Stimulated activated CD4-positive, alpha-beta T cell treated with anti-CD3 and anti-CD28 coated beads, Interleukin-12 subunit alpha, Interleukin-12 subunit beta, amount 100 ng/mL, for 24 hours (primary cell): ENCODE measurements at regions not wholly inside any gene's neighbourhood (a gene's known extent, or its start where the extent isn't known, plus 50 kb on each side); places are given as distances from the start of the nearest gene placed in this dataset.

Experiments used
- DNase-seq, 2 experiments: peaks; one replicate each; pipeline ENCODE4 v3.0.0-alpha.2; 2020; ENCODE audit warnings: low read depth in 2 of 2

DNA sequence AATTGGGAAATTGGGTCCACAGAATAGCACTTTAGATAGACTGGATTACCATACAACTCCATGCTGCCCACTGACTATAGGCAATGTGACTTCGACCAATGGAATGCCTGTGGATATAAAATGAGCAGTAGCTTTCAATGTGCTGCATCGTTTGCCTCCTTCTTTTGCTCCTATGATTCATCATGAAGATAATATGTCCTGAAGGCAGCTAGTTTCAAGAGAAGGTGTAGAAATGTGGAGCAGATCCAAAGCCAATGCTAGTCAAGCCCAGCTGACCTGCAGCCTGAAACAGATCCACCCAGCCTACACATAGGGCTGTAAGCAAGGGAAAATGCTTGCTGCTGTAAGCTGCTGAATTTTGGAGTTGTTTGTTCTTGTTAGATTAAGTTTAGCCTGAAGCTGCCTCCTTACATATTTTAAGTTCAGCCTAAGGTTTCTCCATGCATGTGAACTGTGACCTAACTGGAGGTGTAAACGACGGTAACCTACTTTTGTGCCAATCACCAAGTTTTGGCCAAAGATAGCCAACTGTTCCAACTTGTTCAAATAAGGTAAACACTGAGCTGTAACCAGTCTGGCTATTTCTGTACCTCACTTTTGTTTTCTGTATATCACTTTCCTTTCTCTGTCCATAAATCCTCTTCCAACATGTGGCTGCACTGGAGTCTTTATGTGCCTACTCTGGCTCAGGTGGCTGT is 169.1 kb upstream of the AVPR1A start:
- no peak for DNase-seq

DNA sequence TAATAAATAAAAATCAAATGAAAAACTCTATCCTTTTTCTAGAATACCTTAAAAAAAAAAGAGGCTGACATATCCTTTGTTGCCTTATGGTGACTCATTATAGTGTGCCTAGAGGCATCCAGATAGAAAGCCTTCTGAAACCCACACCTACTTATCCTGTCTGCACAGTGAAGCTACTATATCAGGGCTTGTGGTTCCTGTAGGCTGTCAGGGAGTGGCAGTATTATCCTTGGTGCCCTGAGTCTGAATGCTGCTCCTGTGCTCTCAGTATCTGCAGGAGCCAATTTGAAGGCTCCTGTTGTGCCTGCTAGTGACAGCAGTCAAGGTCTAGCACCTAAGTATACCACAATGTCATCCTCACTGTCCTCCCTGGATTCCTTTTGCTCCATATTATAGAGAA is 168.4 kb upstream of the AVPR1A start:
- no peak for DNase-seq

DNA sequence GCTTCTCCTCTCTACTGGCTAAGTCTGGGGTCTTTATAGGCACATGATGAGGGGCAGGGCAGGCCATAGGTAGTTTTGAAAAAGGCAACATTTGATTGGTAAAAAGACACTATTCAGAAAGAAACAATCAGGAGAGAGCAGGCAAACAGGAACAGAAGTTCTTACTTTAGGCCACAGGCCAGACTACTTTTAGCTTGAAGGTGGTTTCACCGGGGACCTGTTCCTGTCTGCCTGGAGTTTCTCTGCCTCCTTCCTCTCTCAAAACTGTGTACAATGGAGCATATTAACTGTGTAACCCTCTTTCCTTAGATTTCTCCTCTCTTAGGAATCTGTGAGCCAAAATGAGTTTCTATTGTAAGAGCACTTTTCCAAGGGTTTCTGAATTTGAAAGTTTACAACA is 167.9 kb upstream of the AVPR1A start:
- DNase-seq = no peak

DNA sequence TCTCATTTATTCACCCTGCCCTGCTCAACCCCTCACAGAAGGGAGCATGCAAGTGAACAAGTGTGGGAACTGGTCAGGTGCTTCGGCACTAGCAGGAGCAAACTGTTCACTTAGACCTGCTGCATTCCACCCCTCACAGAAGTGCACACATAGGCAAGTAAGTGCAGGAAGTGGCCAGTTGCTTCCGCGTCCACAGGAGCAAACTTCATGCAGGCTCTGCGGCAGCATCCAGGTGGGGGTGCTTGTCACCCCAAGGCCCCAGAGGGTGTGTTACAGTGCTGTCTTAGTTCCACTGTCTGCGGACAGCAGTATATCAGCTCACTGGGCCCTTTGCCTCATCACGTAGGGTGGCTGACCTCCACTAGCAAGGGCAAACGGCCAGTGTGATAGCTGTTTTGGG is 167.3 kb upstream of the AVPR1A start:
- DNase-seq = no peak

DNA sequence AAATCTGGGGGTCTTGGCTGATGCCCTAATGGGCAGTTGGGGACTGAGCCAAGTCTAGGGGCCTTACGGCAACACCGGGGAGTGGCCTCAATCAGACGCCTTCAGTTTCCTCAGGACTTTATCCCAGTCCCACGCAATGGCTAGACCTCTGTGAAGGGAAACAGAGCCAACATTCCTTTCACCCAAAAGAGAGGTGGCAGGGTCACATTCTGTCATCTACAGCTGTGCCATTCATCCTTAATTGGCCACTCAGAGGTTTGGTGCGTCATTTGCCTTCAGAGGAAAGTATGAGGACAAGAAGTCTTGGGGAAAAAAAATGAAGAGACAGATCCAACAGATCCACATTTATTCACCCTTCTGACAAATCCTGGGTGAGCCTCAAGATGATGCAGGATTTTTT is 166.9 kb upstream of the AVPR1A start:
- DNase-seq = no peak

DNA sequence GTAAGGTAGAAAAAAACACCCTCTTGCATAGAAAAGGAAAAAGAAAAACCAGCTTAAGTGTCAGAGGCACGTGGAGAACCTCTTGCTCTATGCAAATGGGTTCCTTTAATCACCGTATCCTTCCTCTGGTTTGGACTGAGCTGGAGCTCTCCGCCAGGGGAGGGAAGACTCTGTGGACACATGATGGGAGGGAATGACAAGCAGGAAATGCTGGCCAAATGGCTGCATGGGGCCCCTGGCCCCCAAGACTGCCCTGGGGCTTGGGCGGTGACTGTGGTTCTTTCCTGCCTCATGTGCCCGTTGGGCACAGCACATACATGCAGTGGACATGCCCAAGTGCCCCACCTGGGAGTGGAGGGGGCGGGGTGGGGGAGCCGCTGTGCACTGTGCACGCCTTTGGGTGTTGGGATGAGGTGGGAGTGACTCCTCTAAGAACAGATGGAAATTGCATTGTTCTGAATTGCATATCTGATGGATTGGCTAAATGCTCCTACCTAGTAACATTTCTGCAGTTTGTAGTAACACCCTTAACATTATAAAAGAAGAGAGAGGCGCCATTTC is 166.4 kb upstream of the AVPR1A start:
- no peak for DNase-seq

DNA sequence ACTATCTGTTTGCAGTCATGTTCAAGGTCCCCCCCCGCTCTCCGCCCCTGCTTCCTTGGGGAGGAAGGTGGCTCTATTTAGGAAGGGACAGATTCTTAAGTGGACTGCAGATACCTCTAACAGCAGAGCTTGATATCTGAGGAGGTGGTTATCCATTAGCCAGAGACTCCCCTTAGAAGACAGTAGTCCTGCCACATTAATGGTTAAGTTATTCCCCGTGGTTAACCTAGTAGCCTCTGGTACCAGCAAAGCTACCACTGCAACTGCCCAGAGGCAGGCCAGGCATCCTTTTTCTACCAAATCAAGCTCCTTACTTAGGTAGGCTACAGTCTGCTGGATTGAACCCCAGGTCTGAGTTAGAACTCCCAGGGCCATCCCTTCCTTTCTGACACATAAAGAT is 162.1 kb upstream of the AVPR1A start:
- no peak for DNase-seq

DNA sequence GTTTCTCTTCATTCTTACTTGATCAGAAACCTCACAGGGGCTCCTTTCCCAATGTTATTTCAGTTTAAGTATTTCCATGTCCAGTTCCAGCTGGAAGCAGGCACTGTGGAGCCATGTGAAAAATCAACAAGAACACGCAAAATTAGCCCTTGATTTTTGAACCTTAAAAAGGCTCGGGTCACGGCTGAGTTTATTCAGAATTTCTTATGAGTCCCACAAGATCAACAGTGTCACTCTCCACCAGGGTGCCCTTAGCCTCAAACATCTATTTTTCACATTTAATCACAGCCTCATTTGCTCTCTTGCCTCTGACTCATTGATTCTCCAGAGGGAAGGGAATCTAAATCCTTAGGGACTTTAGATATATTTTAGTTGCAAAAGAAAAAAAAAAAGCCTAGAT is 157.7 kb upstream of the AVPR1A start:
- DNase-seq = no peak

DNA sequence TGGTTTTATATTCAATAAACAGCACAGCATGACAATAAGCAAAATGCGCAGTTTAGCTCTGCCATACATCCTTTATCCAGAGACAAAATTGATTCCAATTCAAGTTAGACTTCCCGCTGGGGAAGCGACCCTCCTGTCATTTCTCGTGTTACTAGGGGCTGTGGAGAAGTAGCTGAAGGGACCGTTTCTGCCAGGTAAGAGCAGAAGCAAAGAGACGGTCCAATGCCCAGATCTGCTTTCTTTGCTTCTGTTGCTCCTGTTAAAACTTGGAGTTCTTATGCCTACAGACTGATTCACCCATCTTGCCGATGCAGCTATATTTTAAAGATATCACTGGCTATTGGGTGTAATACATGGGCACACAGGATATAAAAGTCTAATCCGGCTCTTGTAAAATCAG is 156.8 kb upstream of the AVPR1A start:
- no peak for DNase-seq

DNA sequence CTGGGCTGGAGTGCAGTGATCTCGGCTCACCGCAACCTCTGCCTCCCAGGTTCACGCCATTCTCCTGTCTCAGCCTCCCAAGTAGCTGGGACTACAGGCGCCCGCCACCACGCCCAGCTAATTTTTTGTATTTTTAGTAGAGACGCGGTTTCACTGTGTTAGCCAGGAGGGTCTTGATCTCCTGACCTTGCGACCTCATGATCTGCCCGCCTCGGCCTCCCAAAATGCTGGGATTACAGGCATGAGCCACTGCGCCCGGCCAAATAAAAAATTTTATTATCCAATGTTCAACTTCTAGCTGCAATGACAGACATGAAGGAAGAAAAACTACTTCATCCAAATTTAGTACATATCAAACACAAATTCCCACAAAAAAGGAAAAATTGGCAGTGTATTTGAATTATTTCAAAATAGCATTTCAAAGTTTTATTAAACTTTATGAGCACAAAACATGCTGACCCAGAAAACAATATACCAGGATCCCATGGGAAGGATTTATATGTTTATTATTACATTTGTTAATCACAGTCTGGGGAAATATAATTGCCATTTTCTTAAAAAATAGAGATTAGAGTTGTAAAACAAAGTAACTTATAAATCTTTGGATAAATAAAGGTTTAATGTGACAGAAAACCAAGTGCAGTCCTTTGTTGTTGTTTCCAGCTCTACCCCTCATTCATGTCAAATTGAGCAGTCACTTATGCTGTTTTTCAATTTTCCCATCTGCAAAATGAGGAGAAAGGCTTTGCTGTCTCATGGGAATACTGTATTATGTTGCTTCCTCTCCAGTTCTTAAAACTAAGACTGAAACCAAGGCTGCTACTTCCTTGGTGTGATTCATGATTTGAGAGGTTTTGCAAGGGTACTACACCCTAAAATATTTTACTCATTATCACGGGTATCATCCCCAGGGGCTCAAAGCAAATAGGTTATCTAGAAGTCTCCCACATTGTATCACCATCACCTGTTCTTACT is 155.2 kb upstream of the AVPR1A start:
- no peak for DNase-seq

DNA sequence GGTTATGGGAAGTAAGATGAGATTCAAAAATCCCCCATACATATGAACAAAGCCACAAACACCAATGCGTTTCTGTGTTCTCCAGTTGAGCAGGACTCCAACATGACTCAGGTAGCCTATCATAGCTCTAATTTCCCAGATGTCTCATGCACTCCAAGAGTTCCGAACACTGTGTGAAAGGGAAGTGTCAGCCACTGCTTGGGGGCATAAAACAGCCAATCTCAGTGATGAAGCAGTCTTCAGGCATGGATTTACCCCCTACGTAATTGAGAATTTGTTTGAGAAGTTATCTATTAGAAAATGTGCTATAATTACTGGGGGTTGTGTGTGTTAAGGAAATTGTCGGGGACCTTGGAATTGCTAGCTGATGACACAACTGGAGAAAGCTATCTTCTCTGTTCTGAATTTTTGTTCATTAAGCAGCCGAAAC is 153.9 kb upstream of the AVPR1A start:
- DNase-seq = no peak

DNA sequence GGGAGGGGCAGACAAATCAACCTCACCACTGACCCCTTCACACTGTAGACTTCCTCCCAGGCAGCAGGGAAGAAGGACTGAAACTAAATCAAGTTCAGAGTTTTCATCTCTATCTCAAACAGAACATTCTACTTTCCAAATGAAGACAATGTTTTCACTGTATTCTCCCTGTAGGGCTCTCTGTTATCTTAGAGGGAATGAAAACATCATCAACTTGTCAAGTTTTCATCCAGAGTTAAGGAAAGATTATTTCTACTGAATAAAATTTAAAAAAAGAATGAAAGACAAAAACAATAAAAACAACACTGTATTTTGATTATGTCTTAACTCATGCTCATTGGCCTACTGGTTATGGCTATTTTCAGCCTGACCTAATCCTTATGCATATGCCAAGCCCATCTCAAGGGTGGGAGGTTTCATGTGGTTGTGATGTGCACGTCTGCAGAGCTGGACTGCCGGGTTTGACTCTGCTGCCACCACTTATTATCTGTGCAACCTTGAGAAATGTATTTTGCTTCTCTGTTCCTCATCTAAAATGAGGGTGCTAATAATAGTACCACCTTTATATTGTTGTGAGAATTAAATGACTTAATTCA is 152.0 kb upstream of the AVPR1A start:
- no peak for DNase-seq

DNA sequence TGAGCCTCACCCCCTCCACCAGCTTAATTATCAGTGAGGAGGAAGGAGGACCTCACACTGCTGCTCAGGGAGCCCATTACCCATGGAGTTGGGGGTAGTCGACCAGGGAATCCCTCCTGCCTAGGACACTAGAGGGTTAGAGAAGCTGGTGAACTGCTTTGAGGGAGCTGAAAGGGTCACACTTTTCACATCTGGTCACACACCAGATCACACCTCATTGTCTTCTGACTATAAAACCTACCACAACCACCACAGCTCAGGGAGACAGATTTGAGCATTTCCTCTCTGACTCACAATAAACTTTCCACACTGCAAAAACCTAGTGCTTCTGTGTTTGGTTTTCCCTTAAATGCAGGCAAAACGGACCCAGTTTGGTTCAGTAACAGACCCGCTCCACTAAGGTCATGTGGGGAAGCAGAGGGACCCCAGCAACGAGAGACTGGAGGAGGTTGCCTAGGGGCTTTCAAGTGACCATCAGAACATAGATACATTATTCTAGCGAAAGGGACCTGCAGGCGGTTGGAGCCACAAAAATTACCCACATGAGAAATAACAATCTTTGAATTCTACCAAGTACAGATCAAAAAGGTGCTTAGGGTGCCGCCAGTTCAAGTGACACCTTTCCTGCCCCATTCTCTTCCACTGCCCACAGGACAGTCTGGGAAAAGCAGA is 151.4 kb upstream of the AVPR1A start:
- no peak for DNase-seq

DNA sequence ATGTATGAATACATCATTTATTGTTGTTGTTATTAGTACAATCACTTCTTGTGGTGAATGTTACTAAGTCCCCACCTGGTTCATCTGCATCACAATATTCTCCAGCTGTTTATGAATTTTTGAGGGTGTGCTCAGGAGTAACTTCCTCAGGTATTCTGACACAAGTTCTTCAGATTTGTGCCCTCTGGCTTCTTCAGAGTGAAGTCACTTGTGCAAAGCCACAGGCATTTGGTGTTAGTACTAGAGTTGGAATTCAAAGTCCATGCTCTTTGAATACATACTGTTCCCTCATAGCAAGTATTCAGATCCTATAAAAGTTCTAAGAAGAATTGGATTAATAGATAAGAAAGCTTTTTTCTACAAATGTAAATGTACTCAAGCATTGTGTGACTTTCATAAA is 150.3 kb upstream of the AVPR1A start:
- DNase-seq = no peak

DNA sequence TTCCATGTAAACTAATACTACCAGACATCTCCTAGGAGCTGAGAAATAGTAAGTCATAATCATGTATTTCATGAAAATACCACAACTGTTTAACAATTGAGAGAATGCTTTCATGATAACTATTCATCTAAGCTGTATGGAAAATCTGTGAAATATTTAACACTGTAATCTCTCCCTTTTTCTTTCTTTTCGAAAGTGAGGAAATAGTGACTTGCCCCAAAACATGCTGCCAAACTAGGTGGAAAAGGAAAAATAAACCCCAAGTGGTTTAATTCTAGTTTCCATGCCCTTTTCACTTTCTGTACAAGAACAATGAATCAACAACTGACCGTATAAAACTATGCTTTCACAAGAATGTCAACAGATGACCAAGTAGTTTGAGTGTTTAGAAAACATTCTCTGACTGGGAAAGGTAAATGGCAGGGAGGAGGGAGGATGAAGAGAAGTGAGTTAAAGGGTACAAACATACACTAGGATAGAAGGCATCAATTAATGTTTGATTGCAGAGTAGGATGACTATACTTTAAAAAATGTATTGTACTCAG is 147.5 kb upstream of the AVPR1A start:
- no peak for DNase-seq

DNA sequence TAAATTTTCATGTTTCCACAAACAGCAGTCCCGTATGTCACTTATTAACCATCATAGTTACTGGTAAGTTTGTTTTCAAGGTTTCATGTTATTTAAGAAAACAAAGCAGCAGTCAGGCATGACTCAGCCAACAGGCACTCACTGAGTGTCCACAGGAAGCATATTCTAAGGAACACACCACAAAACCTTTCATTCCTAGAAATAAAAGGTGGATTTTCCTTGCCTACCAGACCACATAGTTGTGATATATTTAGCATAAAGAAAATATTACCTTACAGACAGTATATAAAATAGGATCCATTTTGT is 143.3 kb upstream of the AVPR1A start:
- DNase-seq = no peak

DNA sequence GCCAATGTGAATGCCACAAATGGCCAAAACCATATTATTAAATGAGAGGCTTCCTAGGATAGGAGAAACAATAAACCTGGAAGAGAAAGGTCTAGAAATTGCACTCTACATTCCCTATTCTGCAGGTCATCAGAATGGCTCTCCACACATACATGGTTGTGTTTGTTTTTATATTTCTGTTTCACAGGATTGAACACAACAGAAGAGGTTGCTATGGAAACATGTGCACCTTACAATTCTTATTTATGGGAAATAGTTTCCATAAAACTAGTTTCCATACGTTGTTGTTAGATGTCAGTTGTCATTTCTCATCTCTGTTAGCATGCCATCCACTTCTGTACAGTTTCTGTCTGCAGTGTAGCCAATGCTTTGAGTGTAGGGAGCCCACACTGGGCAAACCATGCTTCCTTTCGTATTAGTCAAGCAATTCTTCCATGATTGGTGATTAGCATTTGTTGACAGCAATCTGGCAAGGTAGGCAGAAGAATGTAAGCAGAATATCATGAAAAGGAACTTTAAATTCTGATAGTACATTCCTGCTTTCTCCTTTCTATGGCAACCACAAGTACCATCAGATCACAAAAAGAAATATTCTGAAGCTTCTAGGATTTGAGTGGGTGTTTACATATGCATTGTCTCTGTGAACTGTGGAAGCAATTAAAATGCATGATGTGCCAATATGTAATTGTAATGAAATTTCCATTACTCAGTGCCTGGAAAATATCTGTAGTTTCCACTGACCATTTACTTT is 141.6 kb upstream of the AVPR1A start:
- DNase-seq = no peak

DNA sequence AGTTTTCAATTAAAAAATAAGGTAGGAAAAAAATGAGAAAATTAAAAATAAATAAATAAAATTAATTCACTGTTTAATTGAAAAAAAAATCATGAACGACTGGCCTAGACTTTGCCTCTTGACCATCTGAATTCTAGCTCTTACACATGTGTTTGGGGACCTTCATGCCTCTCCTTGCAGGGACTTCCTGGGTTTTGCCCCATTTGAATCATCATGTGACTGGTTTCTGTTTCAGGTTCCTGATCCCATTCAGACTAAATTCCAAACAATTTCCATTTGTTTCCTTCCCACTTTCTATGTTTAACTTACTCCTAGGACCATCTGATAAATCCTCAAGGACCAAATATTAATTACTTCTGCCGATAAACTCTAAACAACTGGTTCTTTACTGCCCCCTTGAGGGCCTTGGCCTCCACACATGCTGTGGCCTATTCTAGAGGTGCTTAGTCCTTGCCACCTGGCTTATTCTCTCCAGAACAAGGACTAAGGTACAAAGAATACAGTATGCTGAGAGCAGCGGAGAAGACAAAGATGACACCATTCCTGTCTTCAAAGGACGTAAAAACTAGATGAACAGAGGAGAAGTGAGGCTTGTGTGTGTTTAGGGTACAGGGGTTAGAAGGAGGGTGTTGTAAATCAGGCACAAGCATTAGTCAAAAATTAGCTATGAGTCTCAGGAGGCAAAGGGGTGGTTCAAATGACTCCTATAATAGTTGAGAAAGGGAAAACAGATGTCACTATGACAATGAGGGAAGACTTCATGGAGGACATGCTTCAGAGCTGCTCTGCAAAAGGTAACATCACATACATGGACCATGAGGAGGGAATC is 125.8 kb upstream of the AVPR1A start:
- no peak for DNase-seq

DNA sequence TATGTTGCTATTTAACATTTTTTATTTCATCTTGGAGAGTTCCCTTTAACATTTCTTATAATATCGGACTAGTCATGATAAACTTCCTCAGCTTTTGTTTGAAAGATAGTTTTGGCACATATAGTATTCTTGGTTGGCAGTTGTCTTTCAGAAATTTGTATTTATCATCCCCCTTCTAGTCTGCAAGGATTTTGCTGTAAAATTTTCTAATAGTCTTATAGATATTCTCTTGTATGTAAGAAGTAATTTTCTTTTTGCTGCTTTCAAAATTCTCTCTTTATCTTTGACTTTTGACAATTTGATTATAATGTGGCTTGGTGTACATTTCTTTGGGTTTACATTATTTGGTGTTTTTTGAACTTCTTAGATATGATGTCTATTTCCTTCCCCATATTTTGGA is 116.0 kb upstream of the AVPR1A start:
- no peak for DNase-seq

DNA sequence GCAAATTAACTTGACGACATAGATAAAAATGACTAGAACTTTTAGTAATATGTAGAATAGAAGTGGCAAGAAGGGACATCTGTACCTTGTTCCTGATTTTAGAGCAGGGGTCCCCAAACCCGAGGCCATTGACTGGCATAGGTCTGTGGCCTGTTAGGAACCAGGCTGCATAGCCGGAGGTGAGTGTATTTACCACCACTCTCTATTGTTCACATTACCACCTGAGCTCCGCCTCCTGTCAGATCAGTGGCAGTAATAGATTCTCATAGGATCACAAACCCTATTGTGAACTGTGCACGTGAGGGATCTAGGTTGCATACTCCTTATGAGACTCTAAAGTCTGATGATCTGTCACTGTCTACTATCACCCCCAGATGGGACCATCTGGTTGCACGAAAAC is 113.6 kb upstream of the AVPR1A start:
- no peak for DNase-seq
